ENCODE measurements at regions not wholly inside any gene's neighbourhood (a gene's known extent, or its start where the extent isn't known, plus 50 kb on each side); places are given as distances from the start of the nearest gene placed in this dataset.

GRCh38 chr5:17149786-17150185 lies 67.6 kb upstream of the BASP1 start:
- no peak for TF ChIP-seq ZFP30 (CRISPR knock-in tag; IDR thresholded peaks at IDR 0.05)
- no peak for TF ChIP-seq TSHZ2 (CRISPR knock-in tag; IDR thresholded peaks at IDR 0.05)
- TF ChIP-seq TCF4 (CRISPR knock-in tag; IDR thresholded peaks at IDR 0.05; ENCODE audit: borderline replicate concordance): no peak
- TF ChIP-seq ZNF565 (CRISPR knock-in tag; conservative IDR thresholded peaks at IDR 0.05; ENCODE audit: low read depth): no peak
- TF ChIP-seq ARNTL (CRISPR knock-in tag; IDR thresholded peaks at IDR 0.05; ENCODE audit: borderline replicate concordance, low read depth): no peak
- no peak for TF ChIP-seq ZFP3 (CRISPR knock-in tag; IDR thresholded peaks at IDR 0.05)
- TF ChIP-seq, protein P1, sequence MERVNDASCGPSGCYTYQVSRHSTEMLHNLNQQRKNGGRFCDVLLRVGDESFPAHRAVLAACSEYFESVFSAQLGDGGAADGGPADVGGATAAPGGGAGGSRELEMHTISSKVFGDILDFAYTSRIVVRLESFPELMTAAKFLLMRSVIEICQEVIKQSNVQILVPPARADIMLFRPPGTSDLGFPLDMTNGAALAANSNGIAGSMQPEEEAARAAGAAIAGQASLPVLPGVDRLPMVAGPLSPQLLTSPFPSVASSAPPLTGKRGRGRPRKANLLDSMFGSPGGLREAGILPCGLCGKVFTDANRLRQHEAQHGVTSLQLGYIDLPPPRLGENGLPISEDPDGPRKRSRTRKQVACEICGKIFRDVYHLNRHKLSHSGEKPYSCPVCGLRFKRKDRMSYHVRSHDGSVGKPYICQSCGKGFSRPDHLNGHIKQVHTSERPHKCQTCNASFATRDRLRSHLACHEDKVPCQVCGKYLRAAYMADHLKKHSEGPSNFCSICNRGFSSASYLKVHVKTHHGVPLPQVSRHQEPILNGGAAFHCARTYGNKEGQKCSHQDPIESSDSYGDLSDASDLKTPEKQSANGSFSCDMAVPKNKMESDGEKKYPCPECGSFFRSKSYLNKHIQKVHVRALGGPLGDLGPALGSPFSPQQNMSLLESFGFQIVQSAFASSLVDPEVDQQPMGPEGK (CRISPR knock-in tag; IDR thresholded peaks at IDR 0.05; ENCODE audit: borderline replicate concordance): no peak
- no peak for TF ChIP-seq ZC3H10 (CRISPR knock-in tag; IDR thresholded peaks at IDR 0.05)
- no peak for TF ChIP-seq ZNF8 (CRISPR knock-in tag; IDR thresholded peaks at IDR 0.05)
